ENCODE measurements at regions not wholly inside any gene's neighbourhood (a gene's known extent, or its start where the extent isn't known, plus 50 kb on each side); places are given as distances from the start of the nearest gene placed in this dataset.
A peak's percentile ranks its signal among the peaks of the same experiment; 100 is the strongest.
"Not testable (repeated sequence)": the region's sequence is repeated elsewhere in the genome, so short reads cannot be mapped to it uniquely, and the experiment has no call there.

GRCh38 chr13:50244713-50245574 lies 229.7 kb downstream of the KCNRG start:
- DNase-seq = no peak
- in situ Hi-C loops (cut with MboI; ENCODE audit: low pct_unique_long_range_greater_than_20kb, low sequenced_read_pairs) = no loop called here

- DNase-seq = no peak
- in situ Hi-C loops (cut with MboI; ENCODE audit: low pct_unique_long_range_greater_than_20kb, low sequenced_read_pairs) = no loop called here
Measured at GRCh38 chr13:50247223-50247622, 232.0 kb downstream of the KCNRG start.

- no peak for DNase-seq
- in situ Hi-C loops (cut with MboI; ENCODE audit: low pct_unique_long_range_greater_than_20kb, low sequenced_read_pairs) = no loop called here
Measured at GRCh38 chr13:50248516-50249143, 233.4 kb downstream of the KCNRG start.

- no peak for DNase-seq
- in situ Hi-C loops (cut with MboI; ENCODE audit: low pct_unique_long_range_greater_than_20kb, low sequenced_read_pairs) = no loop called here
Measured at GRCh38 chr13:50249144-50249521, 233.9 kb downstream of the KCNRG start.

- in situ Hi-C loops (cut with MboI; ENCODE audit: low pct_unique_long_range_greater_than_20kb, low sequenced_read_pairs) = no loop called here
- peak; percentile 81 for DNase-seq
Measured at GRCh38 chr13:50250401-50250800, 235.2 kb downstream of the KCNRG start.

GRCh38 chr13:50255639-50256038 lies 240.4 kb downstream of the KCNRG start:
- no peak for DNase-seq
- in situ Hi-C loops (cut with MboI; ENCODE audit: low pct_unique_long_range_greater_than_20kb, low sequenced_read_pairs) = no loop called here

- not testable (repeated sequence) for DNase-seq
Measured at GRCh38 chr13:50256536-50257321, 241.5 kb downstream of the KCNRG start.

GRCh38 chr13:50257646-50258045 lies 242.4 kb downstream of the KCNRG start:
- in situ Hi-C loops (cut with MboI; ENCODE audit: low pct_unique_long_range_greater_than_20kb, low sequenced_read_pairs) = no loop called here
- no peak for DNase-seq

More at GRCh38 chr13:50256536-50257321, 241.5 kb downstream of the KCNRG start:
- in situ Hi-C loops (cut with MboI; ENCODE audit: low pct_unique_long_range_greater_than_20kb, low sequenced_read_pairs) = not testable (repeated sequence)

- no peak for DNase-seq
Measured at GRCh38 chr13:50261130-50261901, 246.1 kb downstream of the KCNRG start.

GRCh38 chr13:50267066-50267465 lies 251.8 kb downstream of the KCNRG start:
- in situ Hi-C loops (cut with MboI; ENCODE audit: low pct_unique_long_range_greater_than_20kb, low sequenced_read_pairs) = no loop called here
- DNase-seq = no peak

More at GRCh38 chr13:50261130-50261901, 246.1 kb downstream of the KCNRG start:
- in situ Hi-C loops (cut with MboI; ENCODE audit: low pct_unique_long_range_greater_than_20kb, low sequenced_read_pairs) = no loop called here

- in situ Hi-C loops (cut with MboI; ENCODE audit: low pct_unique_long_range_greater_than_20kb, low sequenced_read_pairs) = no loop called here
- DNase-seq = no peak
Measured at GRCh38 chr13:50267917-50268316, 252.7 kb downstream of the KCNRG start.

- in situ Hi-C loops (cut with MboI; ENCODE audit: low pct_unique_long_range_greater_than_20kb, low sequenced_read_pairs) = no loop called here
- no peak for DNase-seq
Measured at GRCh38 chr13:50268500-50268899, 253.3 kb downstream of the KCNRG start.

GRCh38 chr13:50274181-50274580 lies 258.9 kb downstream of the KCNRG start:
- DNase-seq = no peak
- in situ Hi-C loops (cut with MboI; ENCODE audit: low pct_unique_long_range_greater_than_20kb, low sequenced_read_pairs) = no loop called here

- DNase-seq = no peak
- in situ Hi-C loops (cut with MboI; ENCODE audit: low pct_unique_long_range_greater_than_20kb, low sequenced_read_pairs) = no loop called here
Measured at GRCh38 chr13:50275392-50276063, 260.3 kb downstream of the KCNRG start.

GRCh38 chr13:50276550-50276949 lies 261.3 kb downstream of the KCNRG start:
- DNase-seq = no peak
- in situ Hi-C loops (cut with MboI; ENCODE audit: low pct_unique_long_range_greater_than_20kb, low sequenced_read_pairs) = no loop called here

- in situ Hi-C loops (cut with MboI; ENCODE audit: low pct_unique_long_range_greater_than_20kb, low sequenced_read_pairs) = no loop called here
- DNase-seq = no peak
Measured at GRCh38 chr13:50277127-50277526, 261.9 kb downstream of the KCNRG start.

GRCh38 chr13:50277906-50278305 lies 262.7 kb downstream of the KCNRG start:
- in situ Hi-C loops (cut with MboI; ENCODE audit: low pct_unique_long_range_greater_than_20kb, low sequenced_read_pairs) = no loop called here
- no peak for DNase-seq

- in situ Hi-C loops (cut with MboI; ENCODE audit: low pct_unique_long_range_greater_than_20kb, low sequenced_read_pairs) = no loop called here
- no peak for DNase-seq
Measured at GRCh38 chr13:50280441-50280937, 265.2 kb downstream of the KCNRG start.

Data from KBM-7 (cell line).